ENCODE measurements at regions not wholly inside any gene's neighbourhood (a gene's known extent, or its start where the extent isn't known, plus 50 kb on each side); places are given as distances from the start of the nearest gene placed in this dataset.

- H3K27ac Mint-ChIP-seq = no peak overlapping the region
- no peaks in the 10 kb centered on the region for H3K36me3 Mint-ChIP-seq (ENCODE audit: low read depth)
- peaks cover 44% of the 10 kb centered on the region for H3K27me3 Mint-ChIP-seq
- peak overlapping the region; percentile 64 for H3K4me3 Mint-ChIP-seq
- peaks cover 6% of the 10 kb centered on the region for H3K4me1 Mint-ChIP-seq (ENCODE audit: low read depth)
- no peaks in the 10 kb centered on the region for H3K9me3 Mint-ChIP-seq
Observed at GRCh38 chr7:12111422-12112405, 99.4 kb upstream of the TMEM106B start.

DNA sequence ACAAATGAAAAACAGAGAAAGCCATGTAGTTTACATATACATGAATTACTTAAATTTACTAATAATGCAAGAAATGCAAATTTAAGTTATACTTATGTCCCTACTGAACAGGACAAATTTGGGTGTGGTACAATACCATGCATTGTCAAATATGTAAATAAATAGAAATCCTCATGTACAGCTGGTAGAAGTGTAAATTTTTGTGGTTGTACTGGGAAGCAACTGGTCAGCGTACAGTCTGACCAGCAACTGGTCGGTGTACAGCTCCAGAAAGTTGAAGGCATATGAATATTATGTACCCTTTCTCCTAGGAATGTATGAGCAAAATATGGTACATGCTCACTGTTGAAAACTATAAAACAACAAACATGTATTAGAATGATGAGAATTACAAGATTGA lies 93.9 kb upstream of the TMEM106B start:
- no peaks in the 10 kb centered on the region for H3K36me3 Mint-ChIP-seq (ENCODE audit: low read depth)
- no peaks in the 10 kb centered on the region for H3K4me1 Mint-ChIP-seq (ENCODE audit: low read depth)
- no peak overlapping the region for H3K27ac Mint-ChIP-seq
- no peak overlapping the region for H3K4me3 Mint-ChIP-seq
- H3K9me3 Mint-ChIP-seq = no peaks in the 10 kb centered on the region
- H3K27me3 Mint-ChIP-seq = peaks cover 18% of the 10 kb centered on the region

- Mint-ChIP-seq H3K27ac (no peak overlapping the region), H3K36me3 (ENCODE audit: low read depth) (no peaks in the 10 kb centered on the region), H3K9me3 (no peaks in the 10 kb centered on the region), H3K4me1 (ENCODE audit: low read depth) (no peaks in the 10 kb centered on the region), H3K27me3 (peaks cover 4% of the 10 kb centered on the region), H3K4me3 (no peak overlapping the region)
Observed at GRCh38 chr7:12119620-12120303, 91.3 kb upstream of the TMEM106B start.

DNA sequence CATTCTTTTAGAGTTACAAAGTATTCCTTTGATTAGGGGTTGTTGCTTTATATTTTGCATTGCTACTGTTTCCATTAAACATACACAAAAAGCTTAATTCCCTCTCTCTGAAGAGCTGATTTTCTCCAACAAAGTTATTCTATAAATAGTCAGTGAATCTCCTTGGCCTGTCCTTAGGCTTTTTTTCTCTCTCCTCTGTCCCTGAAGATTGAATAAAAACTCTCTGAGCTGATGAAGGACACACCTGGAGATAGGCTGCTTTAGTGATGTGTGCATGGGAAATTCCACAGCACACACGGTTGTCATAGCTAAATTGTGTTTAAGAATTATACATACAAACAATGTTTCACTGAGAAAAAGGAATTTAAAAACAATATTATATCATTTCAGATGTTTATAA lies 90.5 kb upstream of the TMEM106B start:
- Mint-ChIP-seq H3K4me3 (no peak overlapping the region), H3K9me3 (no peaks in the 10 kb centered on the region), H3K27me3 (peaks cover 8% of the 10 kb centered on the region), H3K36me3 (ENCODE audit: low read depth) (no peaks in the 10 kb centered on the region), H3K27ac (no peak overlapping the region), H3K4me1 (ENCODE audit: low read depth) (no peaks in the 10 kb centered on the region)

GRCh38 chr7:12123172-12123571 lies 87.9 kb upstream of the TMEM106B start:
- Mint-ChIP-seq H3K27me3 (peaks cover 8% of the 10 kb centered on the region), H3K27ac (no peak overlapping the region), H3K36me3 (ENCODE audit: low read depth) (no peaks in the 10 kb centered on the region), H3K4me1 (ENCODE audit: low read depth) (no peaks in the 10 kb centered on the region), H3K9me3 (no peaks in the 10 kb centered on the region), H3K4me3 (no peak overlapping the region)

- Mint-ChIP-seq H3K27me3 (peaks cover 8% of the 10 kb centered on the region), H3K4me1 (ENCODE audit: low read depth) (no peaks in the 10 kb centered on the region), H3K9me3 (no peaks in the 10 kb centered on the region), H3K36me3 (ENCODE audit: low read depth) (no peaks in the 10 kb centered on the region), H3K27ac (no peak overlapping the region), H3K4me3 (no peak overlapping the region)
Observed at GRCh38 chr7:12124028-12124427, 87.1 kb upstream of the TMEM106B start.

DNA sequence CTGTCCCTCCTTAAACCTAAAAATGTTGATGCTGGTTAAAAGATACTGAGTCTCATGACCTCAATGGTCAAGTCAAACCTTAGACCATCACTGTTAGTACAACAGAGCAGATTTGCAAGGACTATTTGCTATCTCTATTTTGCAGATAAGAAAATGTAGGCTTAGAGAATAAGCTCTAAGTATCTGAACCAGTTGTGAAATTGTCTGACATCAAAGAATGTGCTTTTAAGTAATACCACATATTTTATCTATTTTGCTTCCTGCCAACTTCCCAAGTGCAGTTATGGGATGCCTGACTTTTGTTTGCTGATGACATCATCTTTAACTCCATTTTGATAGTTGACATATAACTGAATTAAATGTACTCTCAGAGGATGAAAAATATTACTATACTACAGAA lies 83.6 kb upstream of the TMEM106B start:
- Mint-ChIP-seq H3K4me3 (no peak overlapping the region), H3K36me3 (ENCODE audit: low read depth) (no peaks in the 10 kb centered on the region), H3K27ac (no peak overlapping the region), H3K4me1 (ENCODE audit: low read depth) (peaks cover 11% of the 10 kb centered on the region), H3K9me3 (peaks cover 6% of the 10 kb centered on the region), H3K27me3 (peaks cover 8% of the 10 kb centered on the region)

DNA sequence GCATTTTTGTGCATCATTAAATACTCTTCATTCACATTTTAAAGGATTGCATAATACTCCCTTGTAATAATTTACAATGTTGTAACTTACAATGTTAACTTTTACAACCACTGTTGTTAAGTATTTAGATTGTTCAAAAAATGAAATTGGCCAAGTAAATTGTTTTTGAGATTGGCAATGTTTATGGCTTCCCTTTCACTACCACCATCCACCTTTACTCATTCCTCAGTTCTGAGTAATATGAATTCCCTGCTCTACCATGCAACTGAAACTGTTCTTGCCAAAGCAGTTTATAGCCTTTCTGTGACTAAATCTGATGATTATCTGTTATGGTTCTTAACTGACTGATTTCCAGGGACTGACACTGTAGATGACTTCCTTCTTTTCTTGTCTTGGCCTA lies 80.5 kb upstream of the TMEM106B start:
- no peak overlapping the region for H3K4me3 Mint-ChIP-seq
- H3K36me3 Mint-ChIP-seq (ENCODE audit: low read depth) = no peaks in the 10 kb centered on the region
- no peaks in the 10 kb centered on the region for H3K27me3 Mint-ChIP-seq
- no peak overlapping the region for H3K27ac Mint-ChIP-seq
- H3K4me1 Mint-ChIP-seq (ENCODE audit: low read depth) = peaks cover 11% of the 10 kb centered on the region
- H3K9me3 Mint-ChIP-seq = peaks cover 10% of the 10 kb centered on the region

GRCh38 chr7:12131122-12131521 lies 80.0 kb upstream of the TMEM106B start:
- no peaks in the 10 kb centered on the region for H3K27me3 Mint-ChIP-seq
- no peak overlapping the region for H3K27ac Mint-ChIP-seq
- H3K4me1 Mint-ChIP-seq (ENCODE audit: low read depth) = peaks cover 11% of the 10 kb centered on the region
- H3K4me3 Mint-ChIP-seq = no peak overlapping the region
- peaks cover 10% of the 10 kb centered on the region for H3K9me3 Mint-ChIP-seq
- H3K36me3 Mint-ChIP-seq (ENCODE audit: low read depth) = no peaks in the 10 kb centered on the region

- Mint-ChIP-seq H3K27ac (no peak overlapping the region), H3K36me3 (ENCODE audit: low read depth) (no peaks in the 10 kb centered on the region), H3K27me3 (peaks cover 6% of the 10 kb centered on the region), H3K4me1 (ENCODE audit: low read depth) (peaks cover 11% of the 10 kb centered on the region), H3K4me3 (no peak overlapping the region), H3K9me3 (peaks cover 10% of the 10 kb centered on the region)
Observed at GRCh38 chr7:12133865-12134264, 77.2 kb upstream of the TMEM106B start.

- Mint-ChIP-seq H3K36me3 (ENCODE audit: low read depth) (no peaks in the 10 kb centered on the region), H3K4me1 (ENCODE audit: low read depth) (peaks cover 1% of the 10 kb centered on the region), H3K27me3 (peaks cover 6% of the 10 kb centered on the region), H3K27ac (no peak overlapping the region), H3K9me3 (peaks cover 10% of the 10 kb centered on the region), H3K4me3 (no peak overlapping the region)
Observed at GRCh38 chr7:12136523-12136922, 74.6 kb upstream of the TMEM106B start.

- H3K4me3 Mint-ChIP-seq = no peak overlapping the region
- H3K27me3 Mint-ChIP-seq = peaks cover 6% of the 10 kb centered on the region
- H3K27ac Mint-ChIP-seq = no peak overlapping the region
- peaks cover 6% of the 10 kb centered on the region for H3K9me3 Mint-ChIP-seq
- H3K4me1 Mint-ChIP-seq (ENCODE audit: low read depth) = no peaks in the 10 kb centered on the region
- H3K36me3 Mint-ChIP-seq (ENCODE audit: low read depth) = no peaks in the 10 kb centered on the region
Observed at GRCh38 chr7:12137283-12137682, 73.8 kb upstream of the TMEM106B start.

GRCh38 chr7:12138421-12138820 lies 72.7 kb upstream of the TMEM106B start:
- peaks cover 6% of the 10 kb centered on the region for H3K27me3 Mint-ChIP-seq
- H3K36me3 Mint-ChIP-seq (ENCODE audit: low read depth) = no peaks in the 10 kb centered on the region
- H3K4me3 Mint-ChIP-seq = no peak overlapping the region
- no peak overlapping the region for H3K27ac Mint-ChIP-seq
- peaks cover 4% of the 10 kb centered on the region for H3K9me3 Mint-ChIP-seq
- H3K4me1 Mint-ChIP-seq (ENCODE audit: low read depth) = no peaks in the 10 kb centered on the region

GRCh38 chr7:12139416-12139815 lies 71.7 kb upstream of the TMEM106B start:
- Mint-ChIP-seq H3K4me3 (no peak overlapping the region), H3K4me1 (ENCODE audit: low read depth) (no peaks in the 10 kb centered on the region), H3K9me3 (no peaks in the 10 kb centered on the region), H3K27me3 (peaks cover 6% of the 10 kb centered on the region), H3K36me3 (ENCODE audit: low read depth) (no peaks in the 10 kb centered on the region), H3K27ac (no peak overlapping the region)

GRCh38 chr7:12146813-12147212 lies 64.3 kb upstream of the TMEM106B start:
- H3K27me3 Mint-ChIP-seq = no peaks in the 10 kb centered on the region
- H3K36me3 Mint-ChIP-seq (ENCODE audit: low read depth) = no peaks in the 10 kb centered on the region
- H3K4me1 Mint-ChIP-seq (ENCODE audit: low read depth) = no peaks in the 10 kb centered on the region
- H3K4me3 Mint-ChIP-seq = no peak overlapping the region
- H3K9me3 Mint-ChIP-seq = no peaks in the 10 kb centered on the region
- H3K27ac Mint-ChIP-seq = no peak overlapping the region
